Parathyroid adenoma (tissue), 2 donors: ENCODE measurements at regions not wholly inside any gene's neighbourhood (a gene's known extent, or its start where the extent isn't known, plus 50 kb on each side); places are given as distances from the start of the nearest gene placed in this dataset.

ENCODE experiments used
- H2AFZ ChIP-seq: fragments of 300-600 bp; sonication (generic); one replicate; pipeline ENCODE4 v1.7.0; 2017; ENCODE audit warnings: antibody characterized with exemption, mild to moderate bottlenecking
- H3K27ac ChIP-seq: fragments of 300-600 bp; sonication (generic); one replicate; pipeline ENCODE4 v1.7.0; 2017
- H3K27me3 ChIP-seq: fragments of 300-600 bp; sonication (generic); one replicate; pipeline ENCODE4 v1.7.0; 2017; ENCODE audit warnings: low read length; ENCODE audit not compliant: control insufficient read depth, insufficient read depth
- H3K36me3 ChIP-seq: fragments of 300-600 bp; sonication (generic); one replicate; pipeline ENCODE4 v1.7.0; 2017; ENCODE audit warnings: low read length; ENCODE audit not compliant: control insufficient read depth, insufficient read depth
- H3K4me1 ChIP-seq: fragments of 300-600 bp; sonication (generic); one replicate; pipeline ENCODE4 v1.7.0; 2017; ENCODE audit warnings: control low read depth
- H3K4me2 ChIP-seq: fragments of 300-600 bp; sonication (generic); one replicate; pipeline ENCODE4 v1.7.0; 2017; ENCODE audit warnings: low read length
- H3K4me3 ChIP-seq: fragments of 300-600 bp; sonication (generic); one replicate; pipeline ENCODE4 v1.7.0; 2017; ENCODE audit warnings: low read depth, low read length
- H3K79me2 ChIP-seq: fragments of 300-600 bp; sonication (generic); one replicate; pipeline ENCODE4 v1.7.0; 2017; ENCODE audit warnings: control low read depth
- H3K9ac ChIP-seq: fragments of 300-600 bp; sonication (generic); one replicate; pipeline ENCODE4 v1.7.0; 2017; ENCODE audit warnings: mild to moderate bottlenecking
- H3K9me3 ChIP-seq: fragments of 300-600 bp; sonication (generic); one replicate; pipeline ENCODE4 v1.7.0; 2017; ENCODE audit warnings: low read length; ENCODE audit not compliant: control insufficient read depth
- TF ChIP-seq, protein P1 (sequence below): fragments of 300-600 bp; sonication (generic); IDR thresholded peaks from one replicate; pipeline ENCODE4 v1.7.0; 2017; ENCODE audit warnings: antibody characterized with exemption, mild to moderate bottlenecking
- donor health status: primary hyperparathyroidism.

DNA sequence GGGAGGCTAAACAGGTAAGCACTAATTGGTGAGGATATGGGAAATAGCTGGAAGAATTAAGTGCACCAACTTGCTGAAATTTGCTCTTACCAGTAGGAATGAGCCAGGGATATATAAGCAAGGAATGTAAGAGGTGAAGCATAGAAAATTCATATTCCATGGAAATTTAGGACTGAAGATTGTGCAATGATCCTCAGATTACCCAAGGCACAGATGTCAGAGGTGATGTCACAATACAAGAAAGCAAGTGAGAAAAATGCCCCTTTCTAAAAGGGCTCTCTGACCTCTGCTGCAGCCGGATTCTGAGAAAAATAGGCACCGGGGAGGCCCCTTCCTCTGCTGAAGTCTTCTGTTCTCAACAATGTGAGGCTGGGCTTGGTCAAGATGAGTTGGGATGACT lies 112.3 kb upstream of the ZNF678 start:
- no peaks in the 10 kb centered on the region for H3K79me2 ChIP-seq
- no peak overlapping the region for H3K27ac ChIP-seq
- no peak overlapping the region for H3K9ac ChIP-seq
- H3K4me1 ChIP-seq: no peaks in the 10 kb centered on the region
- TF ChIP-seq, protein P1, sequence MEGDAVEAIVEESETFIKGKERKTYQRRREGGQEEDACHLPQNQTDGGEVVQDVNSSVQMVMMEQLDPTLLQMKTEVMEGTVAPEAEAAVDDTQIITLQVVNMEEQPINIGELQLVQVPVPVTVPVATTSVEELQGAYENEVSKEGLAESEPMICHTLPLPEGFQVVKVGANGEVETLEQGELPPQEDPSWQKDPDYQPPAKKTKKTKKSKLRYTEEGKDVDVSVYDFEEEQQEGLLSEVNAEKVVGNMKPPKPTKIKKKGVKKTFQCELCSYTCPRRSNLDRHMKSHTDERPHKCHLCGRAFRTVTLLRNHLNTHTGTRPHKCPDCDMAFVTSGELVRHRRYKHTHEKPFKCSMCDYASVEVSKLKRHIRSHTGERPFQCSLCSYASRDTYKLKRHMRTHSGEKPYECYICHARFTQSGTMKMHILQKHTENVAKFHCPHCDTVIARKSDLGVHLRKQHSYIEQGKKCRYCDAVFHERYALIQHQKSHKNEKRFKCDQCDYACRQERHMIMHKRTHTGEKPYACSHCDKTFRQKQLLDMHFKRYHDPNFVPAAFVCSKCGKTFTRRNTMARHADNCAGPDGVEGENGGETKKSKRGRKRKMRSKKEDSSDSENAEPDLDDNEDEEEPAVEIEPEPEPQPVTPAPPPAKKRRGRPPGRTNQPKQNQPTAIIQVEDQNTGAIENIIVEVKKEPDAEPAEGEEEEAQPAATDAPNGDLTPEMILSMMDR: no peak
- no peak overlapping the region for H3K4me2 ChIP-seq
- H3K36me3 ChIP-seq: no peaks in the 10 kb centered on the region
- H2AFZ ChIP-seq: no peak overlapping the region
- H3K27me3 ChIP-seq: no peaks in the 10 kb centered on the region
- H3K9me3 ChIP-seq: no peaks in the 10 kb centered on the region
- no peak overlapping the region for H3K4me3 ChIP-seq

DNA sequence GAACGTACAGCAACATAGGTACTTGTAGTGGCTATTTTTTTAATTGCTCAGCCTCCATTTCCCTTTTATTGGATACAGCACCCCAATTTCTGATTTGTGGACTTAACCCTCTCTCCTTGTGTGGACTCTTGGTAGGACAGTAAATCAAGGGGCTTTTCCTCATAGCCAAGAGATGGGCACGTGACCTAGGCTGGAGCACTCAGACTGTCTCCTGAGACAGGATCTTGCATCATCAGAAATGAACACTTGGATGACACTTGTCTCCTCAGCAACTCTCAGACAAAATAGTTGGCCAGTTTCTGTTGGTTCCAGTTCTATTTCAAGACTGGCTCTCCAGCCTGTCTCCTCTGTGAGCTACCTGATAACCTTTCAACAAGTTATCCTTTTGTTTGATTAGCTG lies 112.9 kb upstream of the ZNF678 start:
- H3K36me3 ChIP-seq: no peaks in the 10 kb centered on the region
- no peaks in the 10 kb centered on the region for H3K4me1 ChIP-seq
- TF ChIP-seq, protein P1: no peak
- H3K4me3 ChIP-seq: no peak overlapping the region
- H3K27me3 ChIP-seq: no peaks in the 10 kb centered on the region
- no peaks in the 10 kb centered on the region for H3K9me3 ChIP-seq
- H3K4me2 ChIP-seq: no peak overlapping the region
- H3K79me2 ChIP-seq: no peaks in the 10 kb centered on the region
- H3K9ac ChIP-seq: no peak overlapping the region
- H2AFZ ChIP-seq: no peak overlapping the region
- no peak overlapping the region for H3K27ac ChIP-seq

DNA sequence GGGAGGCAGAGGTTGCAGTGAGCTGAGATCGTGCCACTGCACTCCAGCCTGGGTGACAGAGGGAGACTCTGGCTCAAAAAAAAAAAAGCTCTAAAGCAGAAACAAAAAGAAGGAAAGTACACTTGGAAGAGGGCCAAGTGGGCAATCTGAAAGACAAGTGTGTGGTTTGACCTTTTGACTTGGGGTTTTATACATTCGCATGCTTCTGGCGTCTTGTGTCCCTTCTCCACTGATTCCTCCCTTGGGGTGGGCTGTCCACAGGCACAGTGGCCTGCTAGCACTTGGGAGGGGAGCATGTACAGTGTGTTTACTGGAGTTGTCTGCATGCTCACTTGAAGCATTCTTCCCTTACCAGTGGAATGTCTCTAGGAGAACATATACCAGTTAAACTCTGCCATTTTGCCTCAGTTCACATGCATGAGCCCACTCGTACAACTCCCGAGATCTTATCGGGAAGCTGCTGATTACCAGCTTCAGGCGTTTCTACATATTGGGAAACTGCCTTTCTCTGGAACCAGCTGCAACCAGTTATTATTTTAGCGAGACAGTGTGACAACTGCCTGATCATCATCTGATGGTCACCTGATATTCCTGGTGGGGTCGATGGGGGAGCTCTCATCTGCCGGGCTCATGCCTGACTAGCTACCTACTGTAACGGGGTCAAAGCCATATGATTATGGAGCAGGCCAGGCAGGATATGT lies 113.5 kb upstream of the ZNF678 start:
- H3K36me3 ChIP-seq: no peaks in the 10 kb centered on the region
- TF ChIP-seq, protein P1: no peak
- H3K27ac ChIP-seq: no peak overlapping the region
- H3K9me3 ChIP-seq: no peaks in the 10 kb centered on the region
- H3K4me3 ChIP-seq: no peak overlapping the region
- no peak overlapping the region for H3K4me2 ChIP-seq
- no peaks in the 10 kb centered on the region for H3K27me3 ChIP-seq
- H3K9ac ChIP-seq: no peak overlapping the region
- H3K4me1 ChIP-seq: no peaks in the 10 kb centered on the region
- no peak overlapping the region for H2AFZ ChIP-seq
- no peaks in the 10 kb centered on the region for H3K79me2 ChIP-seq

DNA sequence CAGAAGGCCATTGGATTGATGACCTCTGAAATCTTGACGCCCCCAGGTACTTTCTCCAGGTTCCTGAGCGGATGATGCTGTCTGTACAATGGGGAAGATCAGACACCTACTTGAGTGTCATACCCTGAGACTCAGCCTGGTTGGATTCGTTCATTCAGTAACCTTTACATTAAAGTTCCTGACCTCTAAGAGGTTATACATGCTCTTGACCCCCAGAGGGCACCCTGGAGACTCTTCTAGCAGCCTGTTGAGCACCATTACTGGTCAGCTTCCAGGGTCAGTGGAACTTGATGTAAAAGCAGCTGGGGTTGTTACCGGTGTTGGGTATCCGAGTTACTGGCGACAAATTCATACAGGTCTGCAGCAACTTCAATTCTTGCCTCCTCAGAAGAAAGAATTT lies 114.3 kb upstream of the ZNF678 start:
- no peak overlapping the region for H2AFZ ChIP-seq
- H3K4me2 ChIP-seq: no peak overlapping the region
- no peaks in the 10 kb centered on the region for H3K27me3 ChIP-seq
- no peaks in the 10 kb centered on the region for H3K9me3 ChIP-seq
- H3K79me2 ChIP-seq: no peaks in the 10 kb centered on the region
- no peak overlapping the region for H3K9ac ChIP-seq
- H3K4me3 ChIP-seq: no peak overlapping the region
- TF ChIP-seq, protein P1: no peak
- no peak overlapping the region for H3K27ac ChIP-seq
- H3K4me1 ChIP-seq: no peaks in the 10 kb centered on the region
- H3K36me3 ChIP-seq: no peaks in the 10 kb centered on the region

DNA sequence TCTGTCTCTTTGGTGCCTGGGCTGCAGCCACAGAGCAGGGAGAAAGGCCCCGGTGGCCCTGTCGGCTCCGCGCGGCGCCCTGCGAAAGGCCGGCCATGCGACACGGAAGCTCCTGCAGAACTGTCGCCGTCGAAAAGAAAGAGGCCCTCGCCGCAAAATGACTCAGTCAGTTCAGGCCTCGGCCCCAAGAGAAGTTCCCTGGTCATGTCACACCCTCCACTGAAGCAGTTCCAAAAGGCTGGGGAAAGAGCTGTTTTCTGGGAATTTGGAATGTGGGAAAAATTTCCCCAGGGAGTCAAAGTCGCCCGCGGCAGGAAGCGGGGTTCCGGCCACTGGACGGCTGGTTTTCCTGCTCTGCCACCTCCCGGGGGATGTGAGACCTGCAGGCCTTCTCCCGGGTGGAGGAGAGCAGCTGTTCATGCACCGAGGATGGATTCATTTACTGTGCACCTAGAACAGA lies 115.8 kb upstream of the ZNF678 start:
- no peaks in the 10 kb centered on the region for H3K9me3 ChIP-seq
- no peak overlapping the region for H2AFZ ChIP-seq
- H3K36me3 ChIP-seq: no peaks in the 10 kb centered on the region
- no peak overlapping the region for H3K9ac ChIP-seq
- no peak overlapping the region for H3K4me3 ChIP-seq
- H3K4me1 ChIP-seq: no peaks in the 10 kb centered on the region
- peak overlapping the region; percentile 51 for H3K4me2 ChIP-seq
- H3K27me3 ChIP-seq: no peaks in the 10 kb centered on the region
- H3K79me2 ChIP-seq: no peaks in the 10 kb centered on the region
- TF ChIP-seq, protein P1: no peak
- no peak overlapping the region for H3K27ac ChIP-seq
